Testis (tissue), 2 donors: ENCODE measurements at regions not wholly inside any gene's neighbourhood (a gene's known extent, or its start where the extent isn't known, plus 50 kb on each side); places are given as distances from the start of the nearest gene placed in this dataset.

Experiments used
- DNase-seq: peaks from one replicate; pipeline ENCODE4 v3.0.0-alpha.2; 2019
- H3K27ac ChIP-seq, 2 donors: fragments of 200-600 bp; sonication (generic); one replicate each; pipeline ENCODE4 v1.5.1; 2019
- H3K27me3 ChIP-seq: fragments of 200-600 bp; sonication (generic); one replicate; pipeline ENCODE4 v1.5.1; 2019
- H3K36me3 ChIP-seq: fragments of 200-600 bp; sonication (generic); one replicate; pipeline ENCODE4 v1.5.1; 2017; ENCODE audit warnings: low read depth; ENCODE audit errors: missing control alignments
- H3K4me1 ChIP-seq: fragments of 200-600 bp; sonication (generic); one replicate; pipeline ENCODE4 v1.5.1; 2019
- H3K4me3 ChIP-seq, 2 donors: fragments of 200-600 bp; sonication (generic); one replicate each; pipeline ENCODE4 v1.5.1; 2017 to 2019
- H3K9me3 ChIP-seq: fragments of 200-600 bp; sonication (generic); one replicate; pipeline ENCODE4 v1.5.1; 2017
- CTCF ChIP-seq, 3 experiments: fragments of 450-650 bp in 2 of 3; fragments of 200-600 bp in 1 of 3; sonication (generic) in 1 of 3; IDR thresholded peaks; one replicate each; pipeline ENCODE4 v1.5.1; 2016 to 2019; ENCODE audit warnings: antibody characterized with exemption in 3 of 3, mild to moderate bottlenecking in 2 of 3, moderate library complexity in 1 of 3
- POLR2A ChIP-seq: fragments of 450-650 bp; IDR thresholded peaks from one replicate; pipeline ENCODE4 v1.6.1; 2017; ENCODE audit warnings: antibody characterized with exemption, mild to moderate bottlenecking, moderate library complexity
- WGBS, 2 donors: methylation state at CpG; one replicate each; pipeline ENCODE4 v1.1.5; 2018; 5-methylcytosine and 5-hydroxymethylcytosine counted together
- intact Hi-C: fragments of 100-400 bp; cut with DNase I; formaldehyde crosslinking; loops from one replicate; pipeline ENCODE4 v1.15.1; 2023; ENCODE audit warnings: low total_unique reads

DNA sequence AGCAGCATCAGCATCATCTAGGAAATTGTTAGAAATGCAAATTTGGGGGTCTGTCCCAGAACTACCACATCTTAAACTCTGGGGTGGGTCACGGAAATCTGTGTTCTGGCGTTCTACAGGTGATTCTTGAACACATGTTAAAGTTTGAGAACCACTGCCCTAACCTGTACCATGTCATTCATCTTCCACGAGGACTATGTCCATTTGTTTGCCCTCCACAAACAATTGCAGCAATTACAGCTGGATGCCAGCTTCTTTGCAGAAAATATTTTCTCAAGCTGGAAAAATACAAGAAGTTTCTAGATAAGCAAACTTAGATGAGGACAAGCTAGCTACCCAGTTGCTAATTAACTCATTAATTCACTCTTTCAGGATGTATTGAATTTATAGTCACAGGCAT, 54.1 kb downstream of the MAFB start:
- no peak overlapping the region for H3K27ac ChIP-seq
- H3K27me3 ChIP-seq: no peaks in the 10 kb centered on the region
- WGBS, 2 donors: 78 to 90% methylated on average over 3 of the region's 3 CpGs
- no peaks in the 10 kb centered on the region for H3K4me1 ChIP-seq
- intact Hi-C loops: no loop called here
- H3K9me3 ChIP-seq: no peaks in the 10 kb centered on the region
- no peak for DNase-seq
- no peaks in the 10 kb centered on the region for H3K36me3 ChIP-seq
- H3K4me3 ChIP-seq: no peak overlapping the region
- TF ChIP-seq POLR2A (no peak), CTCF (IDR thresholded peaks at IDR 0.05) (no peak)

- H3K36me3 ChIP-seq: no peaks in the 10 kb centered on the region
- 86 to 89% methylated on average over 4 to 5 of the region's 5 CpGs for WGBS, 2 donors
- intact Hi-C loops: no loop called here
- H3K4me3 ChIP-seq: no peak overlapping the region
- no peaks in the 10 kb centered on the region for H3K4me1 ChIP-seq
- no peaks in the 10 kb centered on the region for H3K9me3 ChIP-seq
- TF ChIP-seq CTCF (IDR thresholded peaks at IDR 0.05): no peak
- TF ChIP-seq POLR2A: no peak
- H3K27ac ChIP-seq: no peak overlapping the region
- H3K27me3 ChIP-seq: no peaks in the 10 kb centered on the region
- no peak for DNase-seq
Observed at GRCh38 chr20:40633123-40633850, 55.7 kb downstream of the MAFB start.

DNA sequence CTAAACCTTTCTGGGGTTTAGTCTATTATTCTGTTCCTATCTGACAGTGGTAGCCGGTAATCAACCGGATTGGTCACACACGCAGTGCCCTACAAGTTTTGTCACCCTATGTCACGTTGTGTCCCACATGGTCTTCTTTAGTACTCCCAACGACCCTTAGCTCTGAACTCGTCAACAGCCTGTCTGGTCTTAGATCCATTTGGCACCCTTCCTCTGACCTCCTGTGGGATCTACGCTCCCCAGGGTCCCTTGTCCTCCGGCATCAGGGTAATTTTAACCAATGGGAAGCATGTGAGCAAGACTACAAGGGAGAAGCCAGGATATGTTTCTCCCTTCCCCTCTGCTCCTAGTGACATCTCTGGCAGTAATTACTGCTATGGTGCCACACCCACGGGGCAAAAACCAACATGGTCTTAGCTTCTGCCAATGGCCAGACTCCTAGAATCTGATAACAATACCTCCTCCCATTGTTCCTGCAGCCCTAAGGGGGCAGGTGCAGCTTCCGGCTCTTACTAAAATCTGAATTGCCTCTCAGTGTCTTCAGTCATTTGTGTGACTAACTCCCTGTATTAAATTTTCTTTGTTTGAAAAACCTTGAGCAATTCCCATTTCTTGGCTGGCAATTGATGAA, 56.6 kb downstream of the MAFB start:
- H3K27me3 ChIP-seq: no peaks in the 10 kb centered on the region
- TF ChIP-seq CTCF (IDR thresholded peaks at IDR 0.05) (no peak), POLR2A (no peak)
- H3K27ac ChIP-seq: no peak overlapping the region
- H3K36me3 ChIP-seq: no peaks in the 10 kb centered on the region
- intact Hi-C loops: no loop called here
- H3K4me1 ChIP-seq: no peaks in the 10 kb centered on the region
- no peak overlapping the region for H3K4me3 ChIP-seq
- WGBS, 2 donors: 87 to 92% methylated on average over 10 of the region's 10 CpGs
- no peak for DNase-seq
- no peaks in the 10 kb centered on the region for H3K9me3 ChIP-seq

GRCh38 chr20:40631119-40631631, 57.9 kb downstream of the MAFB start:
- no peaks in the 10 kb centered on the region for H3K36me3 ChIP-seq
- no peak for DNase-seq

More at GRCh38 chr20:40631119-40631631, 57.9 kb downstream of the MAFB start:
- Histone ChIP-seq H3K27ac (no peak overlapping the region), H3K4me3 (no peak overlapping the region), H3K4me1 (no peaks in the 10 kb centered on the region), H3K9me3 (no peaks in the 10 kb centered on the region), H3K27me3 (no peaks in the 10 kb centered on the region)
- 94 to 95% methylated on average over 8 to 10 of the region's 10 CpGs for WGBS, 2 donors
- intact Hi-C loops: no loop called here
- no peak for TF ChIP-seq CTCF (IDR thresholded peaks at IDR 0.05)
- TF ChIP-seq POLR2A: no peak
